ENCODE measurements at regions not wholly inside any gene's neighbourhood (a gene's known extent, or its start where the extent isn't known, plus 50 kb on each side); places are given as distances from the start of the nearest gene placed in this dataset.

- no peaks in the 10 kb centered on the region for H3K9me2 ChIP-seq (ENCODE audit: insufficient read depth)
- no peak overlapping the region for H3K4me3 ChIP-seq
- no peak for DNase-seq
- H3K9ac ChIP-seq = no peak overlapping the region
- H3K4me1 ChIP-seq (ENCODE audit: insufficient read depth) = no peaks in the 10 kb centered on the region
- no peaks in the 10 kb centered on the region for H3K36me3 ChIP-seq (ENCODE audit: low read depth)
- in situ Hi-C loops (cut with MboI) = no loop called here
- no peak overlapping the region for H3K4me2 ChIP-seq (ENCODE audit: unreplicated experiment)
- no peaks in the 10 kb centered on the region for H3K27me3 ChIP-seq (replicated peaks; ENCODE audit: insufficient read depth)
- H2AFZ ChIP-seq = no peak overlapping the region
- H3K27ac ChIP-seq = no peak overlapping the region
- no peaks in the 10 kb centered on the region for H4K20me1 ChIP-seq (ENCODE audit: insufficient read depth)
- WGBS, 2 experiments (ENCODE audit: low coverage in 1 of 2, low lambda C conversion rate in 2 of 2, missing lambda C conversion rate in 2 of 2) = 22 to 29% methylated on average over 2 of the region's 2 CpGs
- H3F3A ChIP-seq (ENCODE audit: insufficient read depth) = no peaks in the 10 kb centered on the region
- H3K79me2 ChIP-seq (ENCODE audit: insufficient read depth) = no peaks in the 10 kb centered on the region
- H3K9me3 ChIP-seq (ENCODE audit: low read depth) = no peaks in the 10 kb centered on the region
- no peak for TF ChIP-seq EZH2 (IDR thresholded peaks at IDR 0.05; ENCODE audit: insufficient read depth, poor library complexity, severe bottlenecking)
- TF ChIP-seq EZH2phosphoT487 (IDR thresholded peaks at IDR 0.05; ENCODE audit: insufficient read depth, low read depth) = no peak
Measured at GRCh38 chr13:85420136-85420535, 379.1 kb downstream of the SLITRK6 start.

GRCh38 chr13:85419611-85420010 is 379.6 kb downstream of the SLITRK6 start:
- no peaks in the 10 kb centered on the region for H4K20me1 ChIP-seq (ENCODE audit: insufficient read depth)

DNA sequence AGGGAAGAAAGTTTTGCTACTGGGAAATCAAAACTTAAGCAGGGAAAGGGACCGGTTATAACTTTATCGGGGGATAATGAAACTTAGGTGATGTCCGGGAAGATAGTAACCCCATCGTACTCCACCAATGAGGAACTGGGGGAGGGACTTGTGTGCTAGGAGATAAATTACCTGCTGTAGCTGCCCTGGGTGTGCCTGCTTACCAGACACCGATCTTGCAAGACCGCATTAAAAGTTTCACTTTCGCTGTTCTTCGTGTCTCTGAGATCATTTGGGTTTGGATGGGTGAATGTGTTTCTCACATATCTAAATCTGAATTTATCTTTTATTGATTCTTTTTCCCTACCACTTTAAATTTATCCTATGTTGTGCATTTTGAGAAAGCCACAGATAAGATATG is 381.4 kb downstream of the SLITRK6 start:
- in situ Hi-C loops (cut with MboI) = no loop called here
- H3K4me2 ChIP-seq (ENCODE audit: unreplicated experiment) = no peak overlapping the region

More at GRCh38 chr13:85419611-85420010, 379.6 kb downstream of the SLITRK6 start:
- Histone ChIP-seq H2AFZ (no peak overlapping the region), H3K9ac (no peak overlapping the region), H3F3A (ENCODE audit: insufficient read depth) (no peaks in the 10 kb centered on the region), H3K27me3 (replicated peaks; ENCODE audit: insufficient read depth) (no peaks in the 10 kb centered on the region), H3K4me3 (no peak overlapping the region), H3K27ac (no peak overlapping the region), H3K36me3 (ENCODE audit: low read depth) (no peaks in the 10 kb centered on the region), H3K79me2 (ENCODE audit: insufficient read depth) (no peaks in the 10 kb centered on the region), H3K4me1 (ENCODE audit: insufficient read depth) (no peaks in the 10 kb centered on the region), H3K4me2 (ENCODE audit: unreplicated experiment) (no peak overlapping the region), H3K9me3 (ENCODE audit: low read depth) (no peaks in the 10 kb centered on the region), H3K9me2 (ENCODE audit: insufficient read depth) (no peaks in the 10 kb centered on the region)
- 10 to 15% methylated on average over 1 of the region's 1 CpG for WGBS, 2 experiments (ENCODE audit: low coverage in 1 of 2, low lambda C conversion rate in 2 of 2, missing lambda C conversion rate in 2 of 2)
- TF ChIP-seq EZH2 (IDR thresholded peaks at IDR 0.05; ENCODE audit: insufficient read depth, poor library complexity, severe bottlenecking) = no peak
- TF ChIP-seq EZH2phosphoT487 (IDR thresholded peaks at IDR 0.05; ENCODE audit: insufficient read depth, low read depth) = no peak
- DNase-seq = no peak
- in situ Hi-C loops (cut with MboI) = no loop called here

GRCh38 chr13:85413664-85414063 is 385.6 kb downstream of the SLITRK6 start:
- TF ChIP-seq EZH2phosphoT487 (IDR thresholded peaks at IDR 0.05; ENCODE audit: insufficient read depth, low read depth) = no peak
- no peak for TF ChIP-seq EZH2 (IDR thresholded peaks at IDR 0.05; ENCODE audit: insufficient read depth, poor library complexity, severe bottlenecking)
- no peaks in the 10 kb centered on the region for H3K36me3 ChIP-seq (ENCODE audit: low read depth)
- no peak overlapping the region for H3K4me2 ChIP-seq (ENCODE audit: unreplicated experiment)
- no peak overlapping the region for H3K9ac ChIP-seq
- H3K27me3 ChIP-seq (replicated peaks; ENCODE audit: insufficient read depth) = no peaks in the 10 kb centered on the region
- H4K20me1 ChIP-seq (ENCODE audit: insufficient read depth) = no peaks in the 10 kb centered on the region
- H3K79me2 ChIP-seq (ENCODE audit: insufficient read depth) = no peaks in the 10 kb centered on the region
- no peak overlapping the region for H3K4me3 ChIP-seq
- DNase-seq = no peak
- H3F3A ChIP-seq (ENCODE audit: insufficient read depth) = no peaks in the 10 kb centered on the region
- no peaks in the 10 kb centered on the region for H3K9me3 ChIP-seq (ENCODE audit: low read depth)
- 42 to 43% methylated on average over 2 of the region's 2 CpGs for WGBS, 2 experiments (ENCODE audit: low coverage in 1 of 2, low lambda C conversion rate in 2 of 2, missing lambda C conversion rate in 2 of 2)
- H3K27ac ChIP-seq = no peak overlapping the region
- H2AFZ ChIP-seq = no peak overlapping the region
- in situ Hi-C loops (cut with MboI) = no loop called here
- H3K9me2 ChIP-seq (ENCODE audit: insufficient read depth) = no peaks in the 10 kb centered on the region
- H3K4me1 ChIP-seq (ENCODE audit: insufficient read depth) = no peaks in the 10 kb centered on the region

More for the DNA sequence above, 381.4 kb downstream of the SLITRK6 start:
- no peaks in the 10 kb centered on the region for H3F3A ChIP-seq (ENCODE audit: insufficient read depth)
- H3K4me3 ChIP-seq = no peak overlapping the region
- no peaks in the 10 kb centered on the region for H3K9me2 ChIP-seq (ENCODE audit: insufficient read depth)
- DNase-seq = no peak
- H3K27ac ChIP-seq = no peak overlapping the region
- H3K4me1 ChIP-seq (ENCODE audit: insufficient read depth) = no peaks in the 10 kb centered on the region
- TF ChIP-seq EZH2 (IDR thresholded peaks at IDR 0.05; ENCODE audit: insufficient read depth, poor library complexity, severe bottlenecking) = no peak
- TF ChIP-seq EZH2phosphoT487 (IDR thresholded peaks at IDR 0.05; ENCODE audit: insufficient read depth, low read depth) = no peak
- H4K20me1 ChIP-seq (ENCODE audit: insufficient read depth) = no peaks in the 10 kb centered on the region
- no peak overlapping the region for H3K9ac ChIP-seq
- H3K27me3 ChIP-seq (replicated peaks; ENCODE audit: insufficient read depth) = no peaks in the 10 kb centered on the region
- no peaks in the 10 kb centered on the region for H3K9me3 ChIP-seq (ENCODE audit: low read depth)
- whole genome bisulfite sequencing, 2 experiments (ENCODE audit: low coverage in 1 of 2, low lambda C conversion rate in 2 of 2, missing lambda C conversion rate in 2 of 2) = 72 to 79% methylated on average over 8 of the region's 8 CpGs
- no peaks in the 10 kb centered on the region for H3K36me3 ChIP-seq (ENCODE audit: low read depth)
- no peak overlapping the region for H2AFZ ChIP-seq
- H3K79me2 ChIP-seq (ENCODE audit: insufficient read depth) = no peaks in the 10 kb centered on the region

DNA sequence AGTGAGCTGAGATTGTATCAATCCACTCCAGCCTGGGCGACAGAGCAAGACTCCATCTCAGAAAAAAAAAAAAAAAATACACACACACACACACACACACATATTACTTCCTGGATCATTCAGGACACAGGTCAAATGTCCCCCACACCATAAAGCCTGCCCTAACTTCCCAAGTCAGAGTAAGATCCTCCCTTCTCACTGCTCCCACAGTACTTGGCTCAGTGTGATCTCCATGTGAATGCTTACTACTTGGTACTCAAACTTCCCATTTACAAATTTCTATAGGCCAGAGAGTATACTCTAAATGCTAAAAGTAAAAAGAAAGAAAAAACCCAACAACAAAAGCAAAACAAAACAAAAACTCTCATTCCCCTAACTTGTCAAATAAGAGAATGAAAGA is 386.8 kb downstream of the SLITRK6 start:
- TF ChIP-seq EZH2phosphoT487 (IDR thresholded peaks at IDR 0.05; ENCODE audit: insufficient read depth, low read depth) = no peak
- no peak for TF ChIP-seq EZH2 (IDR thresholded peaks at IDR 0.05; ENCODE audit: insufficient read depth, poor library complexity, severe bottlenecking)
- no peak overlapping the region for H3K4me2 ChIP-seq (ENCODE audit: unreplicated experiment)
- no peaks in the 10 kb centered on the region for H3K9me3 ChIP-seq (ENCODE audit: low read depth)
- no peaks in the 10 kb centered on the region for H3K4me1 ChIP-seq (ENCODE audit: insufficient read depth)
- no peaks in the 10 kb centered on the region for H3K36me3 ChIP-seq (ENCODE audit: low read depth)
- no peaks in the 10 kb centered on the region for H3K79me2 ChIP-seq (ENCODE audit: insufficient read depth)
- in situ Hi-C loops (cut with MboI) = no loop called here
- H2AFZ ChIP-seq = no peak overlapping the region
- H3K4me3 ChIP-seq = no peak overlapping the region
- H3K9me2 ChIP-seq (ENCODE audit: insufficient read depth) = no peaks in the 10 kb centered on the region
- no peak for DNase-seq
- H4K20me1 ChIP-seq (ENCODE audit: insufficient read depth) = no peaks in the 10 kb centered on the region
- no peak overlapping the region for H3K27ac ChIP-seq
- no peaks in the 10 kb centered on the region for H3K27me3 ChIP-seq (replicated peaks; ENCODE audit: insufficient read depth)
- H3F3A ChIP-seq (ENCODE audit: insufficient read depth) = no peaks in the 10 kb centered on the region
- H3K9ac ChIP-seq = no peak overlapping the region
- 15 to 33% methylated on average over 1 of the region's 1 CpG for WGBS, 2 experiments (ENCODE audit: low coverage in 1 of 2, low lambda C conversion rate in 2 of 2, missing lambda C conversion rate in 2 of 2)
